Parathyroid adenoma (tissue), 2 donors: ENCODE measurements at regions not wholly inside any gene's neighbourhood (a gene's known extent, or its start where the extent isn't known, plus 50 kb on each side); places are given as distances from the start of the nearest gene placed in this dataset.
"Not testable (repeated sequence)": the region's sequence is repeated elsewhere in the genome, so short reads cannot be mapped to it uniquely, and the experiment has no call there.

ENCODE experiments used
- H2AFZ ChIP-seq: fragments of 300-600 bp; sonication (generic); one replicate; pipeline ENCODE4 v1.7.0; 2017; ENCODE audit warnings: antibody characterized with exemption, mild to moderate bottlenecking
- H3K27ac ChIP-seq: fragments of 300-600 bp; sonication (generic); one replicate; pipeline ENCODE4 v1.7.0; 2017
- H3K27me3 ChIP-seq: fragments of 300-600 bp; sonication (generic); one replicate; pipeline ENCODE4 v1.7.0; 2017; ENCODE audit warnings: low read length; ENCODE audit not compliant: control insufficient read depth, insufficient read depth
- H3K36me3 ChIP-seq: fragments of 300-600 bp; sonication (generic); one replicate; pipeline ENCODE4 v1.7.0; 2017; ENCODE audit warnings: low read length; ENCODE audit not compliant: control insufficient read depth, insufficient read depth
- H3K4me1 ChIP-seq: fragments of 300-600 bp; sonication (generic); one replicate; pipeline ENCODE4 v1.7.0; 2017; ENCODE audit warnings: control low read depth
- H3K4me2 ChIP-seq: fragments of 300-600 bp; sonication (generic); one replicate; pipeline ENCODE4 v1.7.0; 2017; ENCODE audit warnings: low read length
- H3K4me3 ChIP-seq: fragments of 300-600 bp; sonication (generic); one replicate; pipeline ENCODE4 v1.7.0; 2017; ENCODE audit warnings: low read depth, low read length
- H3K79me2 ChIP-seq: fragments of 300-600 bp; sonication (generic); one replicate; pipeline ENCODE4 v1.7.0; 2017; ENCODE audit warnings: control low read depth
- H3K9ac ChIP-seq: fragments of 300-600 bp; sonication (generic); one replicate; pipeline ENCODE4 v1.7.0; 2017; ENCODE audit warnings: mild to moderate bottlenecking
- H3K9me3 ChIP-seq: fragments of 300-600 bp; sonication (generic); one replicate; pipeline ENCODE4 v1.7.0; 2017; ENCODE audit warnings: low read length; ENCODE audit not compliant: control insufficient read depth
- CTCF ChIP-seq: fragments of 300-600 bp; sonication (generic); IDR thresholded peaks from one replicate; pipeline ENCODE4 v1.7.0; 2017; ENCODE audit warnings: antibody characterized with exemption, mild to moderate bottlenecking
- donor health status: primary hyperparathyroidism.

- H3K4me1 ChIP-seq, result no peaks in the 10 kb centered on the region
- no peaks in the 10 kb centered on the region for H3K9me3 ChIP-seq
- H3K4me3 ChIP-seq, result no peak overlapping the region
- no peak overlapping the region for H3K4me2 ChIP-seq
- H2AFZ ChIP-seq, result no peak overlapping the region
- H3K27me3 ChIP-seq, result no peaks in the 10 kb centered on the region
- no peaks in the 10 kb centered on the region for H3K36me3 ChIP-seq
- no peak for TF ChIP-seq CTCF
- H3K9ac ChIP-seq, result no peak overlapping the region
- no peaks in the 10 kb centered on the region for H3K79me2 ChIP-seq
- no peak overlapping the region for H3K27ac ChIP-seq
Measured at GRCh38 chr13:30835442-30835841, 70.6 kb upstream of the MEDAG start.

DNA sequence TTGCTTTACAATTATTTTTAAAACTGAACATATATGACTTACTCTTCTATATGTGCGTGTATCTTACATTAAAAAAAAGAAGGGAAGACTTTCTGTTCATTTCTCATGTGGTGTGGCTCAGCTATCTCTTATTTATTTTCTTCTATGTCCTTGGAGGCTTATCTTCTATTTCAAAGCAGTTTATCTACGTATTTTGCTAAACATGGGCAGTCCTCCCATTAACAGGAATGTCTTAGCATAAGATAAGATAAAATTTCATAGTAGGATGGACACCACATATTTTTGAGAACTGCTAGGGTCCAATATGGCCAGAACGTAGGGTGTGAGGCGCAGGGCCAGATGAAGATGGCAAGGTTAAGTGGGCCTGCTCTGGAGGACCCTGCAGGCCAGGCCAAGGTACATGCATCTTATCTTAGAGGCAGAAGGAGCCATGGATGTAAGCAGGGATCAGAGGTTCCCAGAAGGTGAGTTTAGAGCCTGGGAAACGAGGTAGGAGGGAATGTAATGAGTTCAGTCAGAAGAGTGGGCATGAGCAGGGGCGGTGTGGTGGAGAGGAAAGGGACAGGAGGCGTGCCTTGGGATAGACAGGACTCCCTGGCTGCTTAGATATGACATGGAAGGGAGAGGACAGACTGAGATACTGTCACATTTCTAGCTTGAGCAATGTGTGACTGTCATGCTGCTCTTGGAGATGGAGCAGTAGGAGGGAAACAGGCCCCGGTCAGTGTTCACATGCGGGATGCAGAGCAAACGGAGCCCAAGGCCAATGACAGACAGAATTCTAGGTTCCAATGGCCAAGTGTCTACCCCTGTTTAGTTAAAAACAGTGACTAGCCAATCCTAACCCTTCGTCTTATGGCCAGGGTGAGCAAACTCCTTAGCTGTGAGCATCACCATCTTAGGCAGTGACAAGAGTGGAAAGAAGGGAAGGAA lies 68.6 kb upstream of the MEDAG start:
- no peak overlapping the region for H3K4me3 ChIP-seq
- no peak overlapping the region for H2AFZ ChIP-seq
- H3K4me1 ChIP-seq, result no peaks in the 10 kb centered on the region
- H3K9ac ChIP-seq, result no peak overlapping the region
- H3K79me2 ChIP-seq, result no peaks in the 10 kb centered on the region
- H3K36me3 ChIP-seq, result no peaks in the 10 kb centered on the region
- H3K27me3 ChIP-seq, result no peaks in the 10 kb centered on the region
- H3K27ac ChIP-seq, result no peak overlapping the region
- no peak for TF ChIP-seq CTCF
- no peak overlapping the region for H3K4me2 ChIP-seq
- H3K9me3 ChIP-seq, result no peaks in the 10 kb centered on the region

GRCh38 chr13:30839636-30840035 lies 66.4 kb upstream of the MEDAG start:
- not testable (repeated sequence) for H3K27ac ChIP-seq, H3K4me2 ChIP-seq, H3K27me3 ChIP-seq, H2AFZ ChIP-seq, H3K9me3 ChIP-seq, H3K9ac ChIP-seq, H3K4me1 ChIP-seq, H3K4me3 ChIP-seq, H3K36me3 ChIP-seq, H3K79me2 ChIP-seq

- Histone ChIP-seq H3K9ac (no peak overlapping the region), H3K79me2 (no peaks in the 10 kb centered on the region), H3K27ac (no peak overlapping the region), H3K27me3 (no peaks in the 10 kb centered on the region), H3K4me1 (no peaks in the 10 kb centered on the region), H3K9me3 (no peaks in the 10 kb centered on the region), H3K36me3 (no peaks in the 10 kb centered on the region), H3K4me2 (no peak overlapping the region), H2AFZ (no peak overlapping the region), H3K4me3 (no peak overlapping the region)
- no peak for TF ChIP-seq CTCF
Measured at GRCh38 chr13:30840515-30840914, 65.6 kb upstream of the MEDAG start.

DNA sequence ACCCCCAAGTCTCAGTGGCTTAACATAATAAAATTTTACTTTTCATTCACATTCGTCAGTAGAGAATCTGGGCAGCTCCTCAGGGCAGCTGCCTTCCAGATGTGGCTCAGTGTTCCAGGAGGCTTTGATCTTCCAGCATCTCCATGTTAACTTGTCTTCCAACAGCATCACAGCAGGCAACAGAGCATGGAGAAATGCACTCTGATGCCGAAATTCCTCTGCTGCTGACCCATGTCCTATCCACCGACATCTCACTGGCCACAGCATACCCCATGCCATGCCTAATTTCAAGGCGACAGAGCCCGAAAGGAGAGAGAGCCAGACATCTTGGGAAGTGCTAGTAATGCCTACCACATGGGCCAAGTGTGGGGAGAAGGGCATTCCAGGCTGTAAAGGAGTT lies 64.9 kb upstream of the MEDAG start:
- Histone ChIP-seq H3K9ac (no peak overlapping the region), H2AFZ (no peak overlapping the region), H3K36me3 (no peaks in the 10 kb centered on the region), H3K4me1 (no peaks in the 10 kb centered on the region), H3K79me2 (no peaks in the 10 kb centered on the region), H3K4me2 (no peak overlapping the region), H3K27me3 (no peaks in the 10 kb centered on the region), H3K27ac (no peak overlapping the region), H3K9me3 (no peaks in the 10 kb centered on the region), H3K4me3 (no peak overlapping the region)
- no peak for TF ChIP-seq CTCF
